ENCODE measurements at regions not wholly inside any gene's neighbourhood (a gene's known extent, or its start where the extent isn't known, plus 50 kb on each side); places are given as distances from the start of the nearest gene placed in this dataset.

- TF ChIP-seq CTCF (IDR thresholded peaks at IDR 0.05) (no peak), EZH2 (IDR thresholded peaks at IDR 0.05) (no peak), EZH2phosphoT487 (IDR thresholded peaks at IDR 0.05) (no peak)
These were observed 316.7 kb upstream of the SLC30A5 start for GRCh38 chr5:68777135-68777534.

Data from neural progenitor cell (in vitro differentiated cells).